Endothelial cell of umbilical vein (primary cell): ENCODE measurements at regions not wholly inside any gene's neighbourhood (a gene's known extent, or its start where the extent isn't known, plus 50 kb on each side); places are given as distances from the start of the nearest gene placed in this dataset.

Experiments
- CTCF ChIP-seq, 2 donors: IDR thresholded peaks; 1 replicate in 1 of 2; 2 replicates in 1 of 2; pipeline ENCODE4 v1.5.1; 2011; ENCODE audit warnings: low read length in 2 of 2, mild to moderate bottlenecking in 2 of 2, moderate library complexity in 2 of 2, control low read depth in 1 of 2, inconsistent platforms in 1 of 2, low read depth in 1 of 2; ENCODE audit not compliant: insufficient read depth in 1 of 2; ENCODE audit errors: extremely low read depth in 1 of 2
- EZH2 ChIP-seq: IDR thresholded peaks from 2 replicates; pipeline ENCODE4 v1.6.1; 2012; ENCODE audit warnings: borderline replicate concordance, low read depth, mild to moderate bottlenecking, moderate library complexity, low read length, inconsistent platforms; ENCODE audit not compliant: severe bottlenecking
- GATA2 ChIP-seq: IDR thresholded peaks from 2 replicates; pipeline ENCODE4 v1.7.0; 2011; ENCODE audit warnings: low read depth, mild to moderate bottlenecking, moderate library complexity, mixed read lengths, low read length; ENCODE audit not compliant: insufficient read length, insufficient read depth
- JUN ChIP-seq: IDR thresholded peaks from 2 replicates; pipeline ENCODE4 v1.6.1; 2011; ENCODE audit warnings: borderline replicate concordance, low read depth; ENCODE audit not compliant: insufficient read length, insufficient read depth
- POLR2AphosphoS5 ChIP-seq: IDR thresholded peaks from 2 replicates; pipeline ENCODE4 v1.6.1; 2012; ENCODE audit warnings: low read depth, mild to moderate bottlenecking, control low read depth, low read length, moderate library complexity; ENCODE audit not compliant: insufficient read depth

- no peak for TF ChIP-seq CTCF (IDR thresholded peaks at IDR 0.05; ENCODE audit: extremely low read depth in 1 of 2, insufficient read depth in 1 of 2, low read depth in 1 of 2, low read length in 2 of 2)
- TF ChIP-seq EZH2 = no peak
- no peak for TF ChIP-seq JUN
- TF ChIP-seq GATA2 = no peak
- no peak for TF ChIP-seq POLR2AphosphoS5
These were observed 239.7 kb upstream of the PPFIA2 start for GRCh38 chr12:81998761-81999378.
